ENCODE measurements at regions not wholly inside any gene's neighbourhood (a gene's known extent, or its start where the extent isn't known, plus 50 kb on each side); places are given as distances from the start of the nearest gene placed in this dataset.

- DNase-seq: no peak
Measured at GRCh38 chr2:23078784-23079434, 306.1 kb upstream of the KLHL29 start.

DNA sequence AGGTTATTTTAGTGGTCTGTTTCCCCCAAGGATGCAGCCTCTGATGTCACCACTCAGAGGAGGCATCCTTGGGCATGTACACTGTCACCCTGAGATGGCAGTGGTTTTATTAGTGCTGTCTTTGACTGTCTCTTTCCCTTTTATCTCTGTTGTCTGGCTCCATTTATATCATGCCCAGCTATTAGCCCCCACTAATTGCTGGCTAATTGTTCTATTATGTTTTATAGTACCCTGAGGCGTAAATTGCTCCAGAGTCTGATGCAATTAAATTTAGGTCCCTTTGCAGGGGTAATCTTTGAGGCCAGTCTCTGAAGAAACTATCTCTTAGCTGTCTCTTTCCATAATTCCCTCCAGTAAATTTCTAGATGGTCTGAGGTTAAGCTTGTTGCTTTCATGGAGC lies 301.0 kb upstream of the KLHL29 start:
- no peak for DNase-seq

DNA sequence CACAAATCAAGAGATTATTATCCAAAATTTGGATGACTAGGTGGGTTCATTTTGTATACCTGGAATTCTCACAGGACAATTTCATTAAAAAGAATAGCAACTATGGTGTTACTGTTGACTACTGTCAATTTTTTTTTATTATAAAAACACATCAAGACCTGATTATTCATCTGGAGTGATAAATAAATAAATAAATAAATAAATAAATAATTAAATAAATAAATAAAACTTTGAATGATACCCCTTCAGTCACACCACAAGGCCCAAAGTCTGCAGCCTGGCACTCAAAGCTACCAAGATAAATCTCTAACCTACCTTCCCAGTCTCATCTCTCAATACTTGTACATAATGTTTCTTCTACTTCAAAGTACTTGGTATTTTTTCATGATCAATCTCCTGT lies 294.0 kb upstream of the KLHL29 start:
- DNase-seq: no peak

GRCh38 chr2:23091900-23092299 lies 293.1 kb upstream of the KLHL29 start:
- no peak for DNase-seq

- peak; percentile 55 for DNase-seq
Measured at GRCh38 chr2:23092831-23093230, 292.1 kb upstream of the KLHL29 start.

DNA sequence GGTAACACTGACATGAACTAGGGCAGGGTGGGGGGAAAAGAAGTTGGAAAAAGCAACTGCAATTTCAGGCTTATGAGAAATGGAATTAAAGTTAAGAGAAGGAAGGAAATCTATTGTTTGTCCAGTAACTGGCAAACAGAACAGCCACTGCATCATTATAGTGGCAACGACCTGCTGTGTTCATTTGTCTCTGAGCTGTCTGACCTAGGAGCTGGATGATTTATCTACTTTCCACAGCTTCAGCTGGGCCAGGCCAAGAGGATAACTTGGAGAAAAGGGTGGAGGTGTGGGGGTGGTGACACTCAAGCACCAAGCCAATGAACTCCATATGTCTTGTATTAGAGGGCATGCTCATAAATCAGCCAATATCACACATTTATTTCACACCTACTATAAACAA lies 291.5 kb upstream of the KLHL29 start:
- DNase-seq: no peak

DNA sequence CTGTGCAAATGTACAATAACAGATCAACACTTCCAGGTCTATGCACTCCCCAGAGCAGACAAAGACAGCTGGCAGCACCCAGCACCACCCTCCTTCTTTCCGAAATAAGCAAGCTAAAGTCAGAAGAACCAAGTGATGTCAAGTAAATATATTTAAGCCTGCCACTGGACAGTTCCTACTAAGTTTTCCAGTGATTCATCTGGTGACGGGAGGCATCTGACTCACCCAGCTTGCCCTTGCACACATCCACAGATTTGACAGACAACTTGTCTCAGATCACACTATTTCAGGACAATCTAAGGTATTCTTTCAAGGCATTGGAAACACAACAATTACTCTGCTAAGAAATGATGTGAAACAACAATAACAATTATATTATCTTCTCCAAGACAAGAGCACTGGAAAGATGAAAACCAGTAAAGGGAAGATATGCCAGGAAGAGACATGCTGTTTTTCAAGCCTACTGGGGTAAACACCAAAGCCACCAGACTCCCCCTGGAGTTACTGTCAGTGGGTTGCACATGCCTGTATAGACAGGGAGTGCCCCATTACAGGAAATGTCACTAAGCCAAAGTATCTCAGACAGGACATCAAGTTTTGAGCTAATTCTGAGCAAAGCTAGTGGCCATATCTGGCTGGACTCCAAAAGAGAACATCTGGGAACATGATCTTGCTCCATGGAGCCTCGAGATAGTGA lies 287.9 kb upstream of the KLHL29 start:
- DNase-seq: no peak

- DNase-seq: no peak
Measured at GRCh38 chr2:23100406-23100805, 284.6 kb upstream of the KLHL29 start.

DNA sequence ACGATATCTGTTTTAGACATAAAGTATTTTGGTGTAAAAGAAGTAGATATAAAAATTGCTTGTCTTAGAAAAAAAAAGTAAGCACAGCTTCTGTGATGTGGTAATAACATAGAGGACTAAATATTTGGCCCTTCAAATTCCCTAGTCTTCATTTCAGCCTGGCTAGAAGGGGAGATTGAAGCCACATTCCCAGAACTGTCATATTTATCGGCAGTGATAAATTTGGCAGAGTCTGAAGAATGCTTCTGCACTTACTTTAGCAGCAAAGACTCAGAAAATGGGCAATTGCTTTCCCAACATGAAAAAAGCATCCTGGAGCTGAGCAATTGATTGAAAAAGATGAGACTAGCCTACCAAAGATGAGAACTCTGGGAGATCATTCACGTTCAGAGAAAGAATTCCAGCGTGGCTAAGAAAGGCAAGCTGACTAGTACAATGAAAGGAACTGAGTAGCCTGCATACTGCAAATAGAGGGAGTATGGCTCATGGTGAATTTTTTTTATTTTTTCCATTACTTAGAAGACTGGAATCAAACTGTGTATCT lies 278.7 kb upstream of the KLHL29 start:
- DNase-seq: no peak

DNA sequence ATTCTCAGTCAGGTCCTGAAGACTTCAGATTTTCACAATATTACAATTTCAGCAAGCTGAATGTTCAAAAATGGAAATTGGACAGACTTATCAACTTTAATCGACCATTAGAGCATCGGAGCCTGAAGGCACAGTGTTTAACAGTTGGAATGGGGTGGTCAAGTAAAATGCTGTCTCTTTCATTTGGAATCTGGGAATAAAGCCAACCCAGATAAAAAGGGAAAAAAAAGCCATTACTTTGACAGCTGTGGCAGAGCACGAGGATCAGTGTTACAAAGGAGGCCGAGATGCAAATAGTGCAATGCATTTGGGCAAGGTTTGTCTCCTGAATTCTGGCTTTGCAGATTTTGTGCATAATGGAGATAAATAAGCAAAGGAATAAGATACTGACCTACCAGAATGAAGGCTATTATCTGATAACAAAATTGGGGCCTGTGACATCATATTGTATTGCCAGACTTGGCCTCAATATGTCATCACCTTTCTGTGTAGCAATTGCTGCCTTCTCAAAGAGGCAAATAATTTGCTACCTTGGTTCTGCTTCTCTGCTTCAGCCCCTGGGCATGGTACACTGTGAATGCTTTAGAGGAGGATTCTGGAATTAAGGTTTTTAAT lies 277.5 kb upstream of the KLHL29 start:
- no peak for DNase-seq

DNA sequence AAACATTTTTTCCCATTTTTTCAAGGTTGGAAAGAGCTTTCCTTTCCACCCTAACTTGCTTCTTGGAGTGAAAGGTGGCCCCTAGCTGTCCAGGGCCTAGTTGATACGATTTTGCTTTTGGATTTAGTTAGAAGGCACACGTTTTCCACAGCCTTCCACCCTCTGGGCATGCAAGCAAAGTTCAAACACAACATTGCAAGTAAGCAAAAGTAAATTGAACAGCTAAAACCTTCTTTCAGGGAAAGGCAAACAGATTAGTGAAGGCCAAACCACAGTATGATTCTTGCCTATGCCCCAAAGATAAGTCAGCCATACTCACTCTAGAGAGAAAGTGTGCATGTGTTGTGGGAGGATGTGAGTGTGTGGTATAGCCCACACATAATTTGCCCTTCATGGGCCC lies 273.7 kb upstream of the KLHL29 start:
- no peak for DNase-seq

DNA sequence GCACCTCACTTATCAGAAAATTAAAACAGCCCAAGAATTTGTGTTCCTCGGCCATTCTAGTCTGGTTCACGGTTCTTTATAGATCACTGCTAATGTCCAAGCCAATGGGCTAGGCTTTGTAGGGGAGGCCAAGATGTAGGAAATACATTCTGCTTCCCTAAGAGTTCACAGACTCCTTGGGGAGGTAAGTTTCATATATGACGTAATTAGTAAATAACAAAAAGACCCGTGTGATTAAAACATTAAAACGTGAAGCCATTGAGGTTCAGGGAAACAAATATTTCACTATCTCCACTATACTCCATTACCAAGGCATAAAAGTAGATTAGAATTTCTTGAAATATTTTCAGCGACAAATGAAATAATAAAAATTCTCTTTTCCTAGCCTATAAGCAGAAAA lies 272.5 kb upstream of the KLHL29 start:
- no peak for DNase-seq

DNA sequence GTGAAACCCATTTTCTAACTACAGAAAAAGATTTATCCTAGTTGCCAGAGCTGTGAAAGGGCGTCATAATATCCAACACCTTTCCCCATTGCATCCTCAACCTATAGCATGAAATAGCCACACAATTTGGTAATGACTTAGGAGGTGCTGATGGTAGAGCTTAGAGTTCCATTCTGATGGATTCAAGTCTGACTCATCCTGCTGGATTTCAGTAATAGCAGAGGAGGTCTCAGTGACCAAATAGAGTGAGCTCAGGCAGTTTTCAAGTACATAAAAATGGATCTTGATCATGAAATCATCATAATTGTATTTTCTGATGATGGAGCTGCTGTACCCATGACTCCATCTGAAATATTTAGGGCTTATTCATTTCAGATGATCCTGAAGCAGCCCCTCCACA lies 270.7 kb upstream of the KLHL29 start:
- DNase-seq: no peak

GRCh38 chr2:23118313-23118712 lies 266.7 kb upstream of the KLHL29 start:
- DNase-seq: no peak

DNA sequence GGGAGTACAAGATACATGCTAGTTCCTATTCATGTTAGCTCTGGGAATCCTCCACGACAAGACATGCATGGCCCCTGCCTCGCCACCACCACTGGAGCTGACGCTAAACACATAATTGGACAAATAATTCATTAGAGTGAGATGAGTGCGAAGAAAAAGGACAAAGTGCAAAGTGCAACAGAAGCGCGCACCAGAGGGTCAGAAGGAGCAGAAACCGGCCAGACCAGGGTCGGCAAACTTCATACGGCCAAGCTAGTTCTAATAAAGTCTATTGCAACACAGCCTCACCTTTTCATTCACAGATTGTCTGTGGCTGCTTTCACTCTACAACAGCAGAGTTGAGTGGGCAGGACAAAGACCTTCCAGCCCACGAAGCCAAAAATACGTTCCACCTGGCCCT lies 266.1 kb upstream of the KLHL29 start:
- no peak for DNase-seq

- no peak for DNase-seq
Measured at GRCh38 chr2:23120161-23120560, 264.8 kb upstream of the KLHL29 start.

GRCh38 chr2:23121968-23122648 lies 262.9 kb upstream of the KLHL29 start:
- no peak for DNase-seq

GRCh38 chr2:23122681-23123215 lies 262.2 kb upstream of the KLHL29 start:
- no peak for DNase-seq

DNA sequence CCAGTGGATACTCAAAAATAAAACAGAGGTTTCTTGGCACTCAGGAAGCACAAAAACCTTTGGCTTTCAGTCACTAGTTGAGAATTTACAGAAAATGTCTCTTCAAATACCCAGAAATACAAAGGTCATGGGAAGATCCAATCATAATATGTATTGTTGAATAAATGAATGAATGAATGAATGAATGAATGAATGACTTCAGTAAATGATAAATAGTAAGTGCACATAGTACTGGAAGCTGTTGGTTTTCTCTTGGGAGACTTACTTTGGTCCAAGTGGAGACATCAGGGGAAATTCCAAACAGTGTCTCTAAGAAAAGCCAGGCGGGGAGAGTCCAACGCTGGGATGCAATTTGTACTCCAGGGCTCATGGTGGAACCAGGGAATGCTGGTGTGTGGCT lies 261.3 kb upstream of the KLHL29 start:
- no peak for DNase-seq

DNA sequence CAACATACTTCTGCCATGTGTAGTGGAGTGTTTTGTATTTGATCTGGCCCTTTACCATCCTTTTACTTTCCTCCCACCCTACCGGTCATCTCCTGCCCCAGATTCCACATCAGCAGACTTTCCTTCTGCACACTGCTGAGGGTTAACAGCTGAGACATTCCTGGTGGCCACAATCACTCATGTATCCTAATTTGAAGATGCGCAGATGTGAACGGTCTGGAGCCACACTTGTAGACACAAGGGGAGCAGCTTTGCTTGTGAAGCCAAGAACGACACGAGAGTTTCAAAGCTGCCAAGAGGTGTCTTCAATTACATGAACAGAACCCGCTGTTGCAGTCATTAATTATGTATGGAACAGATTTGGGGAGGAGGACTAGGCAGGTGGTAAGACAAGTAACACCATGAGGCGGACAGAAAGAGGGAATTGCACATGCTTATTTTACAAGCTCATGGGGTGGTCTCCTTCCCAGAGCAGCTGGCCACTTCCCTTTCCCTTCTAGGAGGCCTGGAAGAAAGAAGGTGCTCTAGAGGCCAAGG lies 260.7 kb upstream of the KLHL29 start:
- no peak for DNase-seq

- no peak for DNase-seq
Measured at GRCh38 chr2:23127465-23127864, 257.5 kb upstream of the KLHL29 start.

- no peak for DNase-seq
Measured at GRCh38 chr2:23128684-23129292, 256.2 kb upstream of the KLHL29 start.
